Epithelial cell of prostate (primary cell): ENCODE measurements at regions not wholly inside any gene's neighbourhood (a gene's known extent, or its start where the extent isn't known, plus 50 kb on each side); places are given as distances from the start of the nearest gene placed in this dataset.
A peak's percentile ranks its signal among the peaks of the same experiment; 100 is the strongest.
"Not testable (repeated sequence)": the region's sequence is repeated elsewhere in the genome, so short reads cannot be mapped to it uniquely, and the experiment has no call there.

Experiments used
- DNase-seq: peaks from one replicate; pipeline ENCODE4 v3.0.0-alpha.2; 2011; ENCODE audit warnings: low read depth, low spot score
- H3K27ac ChIP-seq: fragments of 450-650 bp; 2 replicates; pipeline ENCODE4 v1.5.1; 2017; ENCODE audit warnings: mild to moderate bottlenecking

GRCh38 chr2:142586693-142587580 lies 290.5 kb upstream of the KYNU start:
- H3K27ac ChIP-seq, result no peak overlapping the region
- DNase-seq, result no peak

DNA sequence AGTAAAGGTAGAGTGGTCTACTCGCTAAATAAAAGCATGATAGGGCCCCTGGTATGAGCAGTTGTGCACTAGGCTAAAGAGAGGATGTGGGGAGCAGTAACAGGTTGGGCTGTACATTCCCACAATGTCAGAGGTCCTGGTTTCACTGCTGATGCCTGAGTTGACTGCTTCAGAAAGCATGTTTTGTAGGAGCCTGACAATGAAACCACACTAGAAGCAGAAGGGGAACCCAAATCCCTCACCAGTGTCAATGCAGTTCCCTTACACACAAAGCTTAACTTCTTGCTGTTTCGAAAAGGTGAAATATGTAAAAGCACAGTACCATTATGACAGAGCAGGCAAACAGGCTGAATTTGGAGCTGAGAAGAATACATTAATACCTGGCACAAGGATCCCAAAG lies 291.7 kb upstream of the KYNU start:
- H3K27ac ChIP-seq, result no peak overlapping the region
- DNase-seq, result no peak

DNA sequence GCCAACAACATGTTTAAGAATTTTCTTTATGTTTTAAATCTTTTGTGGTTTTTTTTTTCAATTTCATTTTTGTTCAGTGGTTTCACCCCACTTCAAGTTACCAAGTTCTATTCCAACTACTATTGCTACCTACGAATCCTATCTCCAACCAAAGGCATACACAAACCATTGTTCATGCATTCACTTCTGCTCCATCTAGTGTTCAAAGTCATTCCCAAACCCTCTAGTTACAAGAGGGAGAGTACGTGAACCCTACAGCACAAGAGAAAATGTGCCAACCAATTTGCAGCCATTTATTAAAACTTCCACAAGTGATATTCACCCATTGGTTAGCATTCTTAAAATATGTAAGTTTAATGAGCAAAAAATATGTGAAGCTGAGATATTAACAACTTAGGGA lies 295.1 kb upstream of the KYNU start:
- DNase-seq, result no peak
- H3K27ac ChIP-seq, result no peak overlapping the region

DNA sequence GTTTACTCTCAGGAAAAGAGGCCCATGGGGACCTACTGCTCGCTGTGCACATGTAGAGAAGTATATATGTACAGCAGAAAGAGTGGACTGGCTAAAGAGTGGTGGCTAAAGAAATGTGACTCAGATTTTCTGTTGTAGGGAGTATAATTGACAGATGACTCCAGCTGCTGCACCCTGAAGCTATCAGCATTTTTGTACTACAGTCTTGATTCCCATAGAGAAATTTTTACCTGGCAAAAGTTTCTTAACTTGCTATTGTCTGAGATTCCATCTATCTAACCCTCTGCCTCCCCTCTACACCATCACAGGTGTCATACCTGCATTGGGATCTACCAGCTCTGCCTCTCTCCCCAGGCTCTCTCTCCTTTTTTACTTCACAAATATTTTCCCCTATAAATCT lies 296.0 kb upstream of the KYNU start:
- no peak for DNase-seq
- H3K27ac ChIP-seq, result no peak overlapping the region

DNA sequence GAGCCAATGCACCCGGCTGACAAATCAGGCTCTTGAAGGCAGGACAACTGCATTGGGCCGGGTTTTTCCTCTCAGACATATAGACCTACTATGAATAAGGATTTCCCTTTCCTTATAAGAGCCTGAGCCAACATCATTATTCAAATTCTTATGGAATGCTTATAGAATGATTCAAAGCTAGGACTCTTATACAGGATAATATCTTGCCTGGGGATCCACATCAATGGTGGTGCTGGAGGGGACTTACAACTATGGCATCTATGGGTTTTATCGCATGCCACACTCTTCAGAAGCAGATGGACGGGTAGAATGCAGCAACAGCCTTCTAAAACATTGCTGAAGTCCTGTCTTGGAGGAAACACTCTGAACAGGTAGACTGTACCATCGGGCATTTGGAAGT lies 296.8 kb upstream of the KYNU start:
- DNase-seq, result no peak
- no peak overlapping the region for H3K27ac ChIP-seq

DNA sequence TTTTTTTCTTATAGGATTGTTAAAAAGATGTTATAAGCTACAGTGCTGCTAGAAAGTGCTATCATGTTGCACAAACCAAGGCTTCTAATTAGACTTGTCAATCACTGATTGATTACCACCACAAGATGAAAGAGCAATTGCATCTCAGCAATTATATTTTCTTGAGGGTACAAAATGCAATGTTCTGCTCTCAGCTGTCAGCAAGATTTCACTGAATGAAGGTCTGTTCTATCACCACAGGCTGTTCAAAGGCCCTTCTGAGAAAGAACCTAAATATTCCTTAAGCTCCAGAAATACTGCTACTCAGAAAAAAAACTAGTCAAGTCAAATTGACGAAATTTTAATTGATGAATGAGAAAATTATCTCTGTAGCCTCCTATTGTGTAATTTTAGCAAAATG lies 301.9 kb upstream of the KYNU start:
- no peak for DNase-seq
- no peak overlapping the region for H3K27ac ChIP-seq

DNA sequence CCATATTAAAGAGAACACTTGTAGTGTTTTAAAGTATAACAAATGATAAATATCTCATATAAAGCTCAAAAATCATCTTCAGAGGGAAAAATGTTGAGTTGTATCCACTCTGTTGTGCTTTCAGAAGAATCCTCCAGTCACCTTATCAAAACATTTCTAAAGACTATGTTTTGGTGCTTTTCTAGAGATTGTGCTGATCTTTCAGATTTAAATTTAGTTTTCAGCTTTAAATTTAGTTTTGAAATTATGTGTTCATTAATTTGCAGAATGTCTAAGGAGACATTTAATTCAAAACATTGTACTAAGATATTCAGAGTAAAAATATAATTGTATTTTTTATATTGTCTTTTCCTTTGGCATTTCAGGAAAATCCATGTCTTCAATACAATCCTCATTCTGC lies 303.1 kb upstream of the KYNU start:
- no peak overlapping the region for H3K27ac ChIP-seq
- DNase-seq, result no peak

- no peak for DNase-seq
- no peak overlapping the region for H3K27ac ChIP-seq
Measured at GRCh38 chr2:142572346-142573132, 304.9 kb upstream of the KYNU start.

- no peak overlapping the region for H3K27ac ChIP-seq
- no peak for DNase-seq
Measured at GRCh38 chr2:142571934-142572333, 305.5 kb upstream of the KYNU start.

DNA sequence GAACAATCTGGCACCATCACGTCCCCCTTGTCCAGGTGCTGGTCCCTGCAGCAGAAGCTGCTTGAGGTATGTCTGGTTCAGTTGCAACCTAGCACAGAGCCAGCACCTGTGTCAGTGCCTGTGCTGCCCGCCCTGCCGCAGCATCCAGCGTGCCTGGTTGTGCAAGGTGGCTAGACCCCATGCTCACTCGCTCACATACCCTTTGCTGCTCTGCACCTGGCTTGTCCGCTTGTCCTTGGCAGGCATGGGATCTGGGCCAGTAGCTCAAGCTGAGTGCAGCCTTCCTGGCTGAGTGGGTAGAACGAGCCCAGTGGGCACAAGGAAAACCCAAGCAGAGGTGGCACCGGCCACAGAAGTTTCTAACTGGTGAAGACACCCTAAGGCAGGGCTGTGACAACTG lies 314.6 kb upstream of the KYNU start:
- no peak for DNase-seq
- H3K27ac ChIP-seq, result no peak overlapping the region

GRCh38 chr2:142561656-142562055 lies 315.8 kb upstream of the KYNU start:
- H3K27ac ChIP-seq, result no peak overlapping the region
- DNase-seq, result no peak

DNA sequence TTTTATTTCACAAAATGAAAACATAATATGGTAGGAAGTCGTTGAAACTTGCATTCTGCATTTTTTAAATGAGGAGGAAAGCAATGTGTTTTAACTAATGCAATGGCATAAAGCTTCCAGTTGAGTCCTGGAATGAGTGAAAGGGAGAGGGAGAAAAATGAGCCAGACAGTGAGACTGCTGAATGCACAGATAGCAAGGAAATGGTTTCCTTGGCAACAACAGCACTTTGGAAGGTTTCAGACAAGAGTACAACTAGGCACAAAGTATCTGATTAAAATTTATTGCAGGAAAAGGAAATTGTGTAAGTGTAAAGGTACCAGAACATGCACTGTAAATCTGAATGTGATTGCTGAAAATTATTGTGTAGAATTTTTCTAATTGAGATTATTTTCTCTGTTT lies 320.1 kb upstream of the KYNU start:
- no peak overlapping the region for H3K27ac ChIP-seq
- no peak for DNase-seq

DNA sequence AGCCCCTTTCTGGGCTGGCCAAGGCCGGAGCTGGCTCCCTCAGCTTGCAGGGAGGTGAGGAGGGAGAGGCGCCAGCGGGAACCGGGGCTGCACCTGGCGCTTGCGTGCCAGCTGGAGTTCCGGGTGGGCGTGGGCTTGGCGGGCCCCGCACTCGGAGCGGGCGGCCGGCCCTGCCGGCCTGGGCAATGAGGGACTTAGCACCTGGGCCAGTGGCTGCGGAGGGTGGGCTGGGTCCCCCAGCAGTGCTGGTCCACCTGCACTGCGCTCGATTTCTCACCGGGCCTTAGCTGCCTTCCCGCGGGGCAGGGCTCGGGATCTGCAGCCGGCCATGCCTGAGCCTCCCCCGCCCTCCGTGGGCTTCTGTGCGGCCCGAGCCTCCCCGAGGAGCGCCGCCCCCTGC lies 331.5 kb upstream of the KYNU start:
- H3K27ac ChIP-seq, DNase-seq: not testable (repeated sequence)

GRCh38 chr2:142545036-142545435 lies 332.4 kb upstream of the KYNU start:
- no peak overlapping the region for H3K27ac ChIP-seq
- no peak for DNase-seq

DNA sequence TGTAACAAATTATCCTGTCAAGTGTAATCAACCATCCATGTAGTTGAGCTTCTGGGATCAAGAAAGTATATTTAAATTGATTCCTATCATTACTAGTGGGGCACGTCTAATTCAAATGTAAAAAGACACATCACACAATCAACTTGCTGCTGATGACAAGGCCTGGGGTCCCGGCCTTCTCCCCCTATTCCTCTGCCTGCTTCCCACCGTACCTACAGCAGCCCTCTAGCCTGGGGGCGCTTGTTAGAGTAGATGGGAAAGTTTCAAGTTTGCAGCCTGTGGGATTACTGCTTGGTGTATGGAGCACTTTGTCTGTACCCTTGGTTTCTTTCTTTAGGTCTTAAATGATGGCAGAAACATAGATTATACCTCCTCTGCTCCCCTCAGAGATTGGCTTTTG lies 333.3 kb upstream of the KYNU start:
- DNase-seq, result no peak
- no peak overlapping the region for H3K27ac ChIP-seq

DNA sequence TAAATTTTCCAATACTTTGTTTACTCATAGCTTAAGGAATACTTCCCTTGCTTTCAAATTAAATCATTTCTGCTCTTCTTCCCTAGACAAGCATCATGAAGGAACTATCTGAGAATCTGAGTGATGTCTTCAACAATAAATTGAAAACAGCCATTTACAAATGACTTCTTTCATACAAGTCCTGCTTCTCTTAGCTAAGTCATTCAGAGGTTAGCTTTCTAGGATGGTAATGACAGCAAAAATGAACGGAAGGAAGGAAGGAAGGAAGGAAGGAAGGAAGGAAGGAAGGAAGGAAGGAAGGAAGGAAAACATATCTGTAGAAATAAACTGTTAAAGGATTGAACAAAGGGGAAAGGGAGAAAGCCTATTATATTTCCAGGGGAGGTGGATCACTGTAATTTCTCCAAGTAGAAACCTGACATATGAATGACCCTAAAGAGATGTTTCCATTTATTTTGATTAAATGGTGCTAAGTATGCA lies 335.0 kb upstream of the KYNU start:
- no peak overlapping the region for H3K27ac ChIP-seq
- no peak for DNase-seq

DNA sequence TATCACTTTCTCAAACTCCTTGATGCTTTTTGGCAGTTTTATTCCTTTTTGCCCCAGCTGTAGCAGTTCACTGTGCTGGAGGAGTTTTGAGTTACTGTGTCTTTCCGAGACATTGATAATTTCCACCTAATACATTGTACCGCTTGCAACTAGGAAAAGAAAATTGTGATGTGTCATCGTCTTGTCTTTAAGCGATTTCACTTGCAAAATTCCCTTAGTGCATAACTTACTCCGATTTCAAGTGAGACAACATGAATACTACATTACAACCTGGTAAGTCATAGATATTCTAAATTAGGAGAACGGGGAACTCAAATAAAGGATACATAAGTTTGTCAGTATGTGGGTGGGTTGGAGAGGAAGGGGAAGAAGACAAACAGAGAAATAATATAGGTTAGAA lies 340.5 kb upstream of the KYNU start:
- DNase-seq, result no peak

GRCh38 chr2:142536492-142536891 lies 341.0 kb upstream of the KYNU start:
- no peak overlapping the region for H3K27ac ChIP-seq
- no peak for DNase-seq

More for the DNA sequence above, 340.5 kb upstream of the KYNU start:
- no peak overlapping the region for H3K27ac ChIP-seq

DNA sequence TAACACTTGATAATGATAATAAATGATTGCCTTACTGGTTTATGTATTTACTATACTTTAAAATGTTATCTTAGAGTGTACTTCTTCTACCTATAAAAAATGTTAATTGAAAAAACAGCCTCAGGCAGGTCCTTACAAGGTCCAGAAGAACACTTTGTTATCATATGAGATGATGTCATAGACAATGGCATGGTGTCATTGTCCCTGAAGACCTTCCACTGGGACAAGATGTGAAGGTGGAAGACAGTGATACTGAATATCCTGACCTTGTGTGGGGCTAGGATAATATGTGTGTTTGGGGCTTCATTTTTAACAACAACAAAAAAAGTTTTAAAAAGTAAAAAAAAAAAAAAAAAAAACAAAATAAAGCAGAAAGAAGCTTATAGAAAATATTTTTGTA lies 342.2 kb upstream of the KYNU start:
- no peak overlapping the region for H3K27ac ChIP-seq
- no peak for DNase-seq

DNA sequence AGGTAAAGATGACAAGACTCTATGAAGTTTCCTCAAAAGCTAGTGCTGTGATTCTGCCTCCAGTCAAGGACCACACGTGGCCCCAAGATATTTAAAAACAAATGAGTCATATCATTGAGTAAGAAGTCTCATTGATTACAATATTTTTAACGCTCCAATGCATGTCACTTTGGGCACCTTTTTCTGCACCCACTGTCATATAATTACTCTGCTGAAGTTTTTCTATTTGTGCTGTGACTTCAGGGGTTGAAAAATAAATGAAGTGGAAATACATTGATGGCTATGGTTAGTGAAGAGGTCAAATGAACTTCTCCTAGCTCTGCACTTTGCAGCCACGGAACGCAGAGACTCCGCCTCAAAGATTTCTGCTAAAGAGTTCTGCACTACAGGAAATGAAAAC lies 344.3 kb upstream of the KYNU start:
- DNase-seq, result no peak
- H3K27ac ChIP-seq, result no peak overlapping the region

- peak; percentile 3 for DNase-seq
- H3K27ac ChIP-seq, result no peak overlapping the region
Measured at GRCh38 chr2:142531377-142531776, 346.1 kb upstream of the KYNU start.
